ENCODE measurements at regions not wholly inside any gene's neighbourhood (a gene's known extent, or its start where the extent isn't known, plus 50 kb on each side); places are given as distances from the start of the nearest gene placed in this dataset.

- H3K36me3 ChIP-seq = no peaks in the 10 kb centered on the region
- no peak for ATAC-seq
- intact Hi-C loops (cut with DNase I) = no loop called here
- no peak overlapping the region for H3K27ac ChIP-seq
- no peak for DNase-seq
- H3K9me3 ChIP-seq = peaks cover 0 to under 1% (median 0%) of the 10 kb centered on the region in 11 donors
- H3K4me3 ChIP-seq = no peak overlapping the region
- peaks cover 0 to 6% (median 0%) of the 10 kb centered on the region in 7 donors for H3K27me3 ChIP-seq
- WGBS, 2 donors = 91 to 93% methylated on average over 8 of the region's 8 CpGs
- H3K4me1 ChIP-seq = peaks cover 0 to 11% (median 4%) of the 10 kb centered on the region in 9 donors
- no peak for TF ChIP-seq CTCF (IDR thresholded peaks at IDR 0.05)
Measured at GRCh38 chr15:93178371-93178770, 89.4 kb upstream of the RGMA start.

GRCh38 chr15:93176065-93176464 is 87.1 kb upstream of the RGMA start:
- DNase-seq (no peak), ATAC-seq (no peak)
- H3K27me3 ChIP-seq = peaks cover 0 to 13% (median 0%) of the 10 kb centered on the region in 7 donors
- no peak overlapping the region for H3K4me3 ChIP-seq
- H3K9me3 ChIP-seq = peaks cover 0 to 4% (median 0%) of the 10 kb centered on the region in 11 donors
- H3K27ac ChIP-seq = no peak overlapping the region
- intact Hi-C loops (cut with DNase I) = no loop called here
- H3K4me1 ChIP-seq = peaks cover 0 to 11% (median 4%) of the 10 kb centered on the region in 9 donors
- H3K36me3 ChIP-seq = no peaks in the 10 kb centered on the region
- WGBS, 2 donors = 79 to 89% methylated on average over 4 of the region's 4 CpGs
- no peak for TF ChIP-seq CTCF (IDR thresholded peaks at IDR 0.05)

- no peak for TF ChIP-seq CTCF (IDR thresholded peaks at IDR 0.05)
- Histone ChIP-seq H3K4me3 (no peak overlapping the region), H3K27me3 (peaks cover 0 to 17% (median 0%) of the 10 kb centered on the region in 7 donors), H3K36me3 (no peaks in the 10 kb centered on the region), H3K27ac (no peak overlapping the region), H3K9me3 (peaks cover 0 to 4% (median 0%) of the 10 kb centered on the region in 11 donors), H3K4me1 (peaks cover 0 to 11% (median 4%) of the 10 kb centered on the region in 9 donors)
- 69 to 79% methylated on average over 2 of the region's 2 CpGs for WGBS, 2 donors
- no peak for DNase-seq
- intact Hi-C loops (cut with DNase I) = no loop called here
- no peak for ATAC-seq
Measured at GRCh38 chr15:93174836-93175235, 85.8 kb upstream of the RGMA start.

- no peak overlapping the region for H3K4me3 ChIP-seq
- H3K36me3 ChIP-seq = no peaks in the 10 kb centered on the region
- intact Hi-C loops (cut with DNase I) = no loop called here
- H3K27ac ChIP-seq = no peak overlapping the region
- WGBS, 2 donors = 65 to 68% methylated on average over 3 of the region's 3 CpGs
- DNase-seq (no peak), ATAC-seq (no peak)
- TF ChIP-seq CTCF (IDR thresholded peaks at IDR 0.05) = no peak
- peaks cover 0 to under 1% (median 0%) of the 10 kb centered on the region in 9 donors for H3K4me1 ChIP-seq
- peaks cover 0 to 4% (median 0%) of the 10 kb centered on the region in 11 donors for H3K9me3 ChIP-seq
- H3K27me3 ChIP-seq = peaks cover 0 to 17% (median 0%) of the 10 kb centered on the region in 7 donors
Measured at GRCh38 chr15:93173369-93173768, 84.4 kb upstream of the RGMA start.

Data from heart right ventricle (tissue), 16 donors.